ENCODE measurements at regions not wholly inside any gene's neighbourhood (a gene's known extent, or its start where the extent isn't known, plus 50 kb on each side); places are given as distances from the start of the nearest gene placed in this dataset.
"Not testable (repeated sequence)": the region's sequence is repeated elsewhere in the genome, so short reads cannot be mapped to it uniquely, and the experiment has no call there.

- H3K9me3 Mint-ChIP-seq = no peaks in the 10 kb centered on the region
- H3K4me3 Mint-ChIP-seq = no peak overlapping the region
- no peaks in the 10 kb centered on the region for H3K27me3 Mint-ChIP-seq
- H3K36me3 Mint-ChIP-seq = no peaks in the 10 kb centered on the region
- no peaks in the 10 kb centered on the region for H3K4me1 Mint-ChIP-seq
- H3K27ac Mint-ChIP-seq = no peak overlapping the region
Measured at GRCh38 chr13:42485272-42485671, 88.7 kb upstream of the TNFSF11 start.

- no peaks in the 10 kb centered on the region for H3K9me3 Mint-ChIP-seq
- H3K4me1 Mint-ChIP-seq = no peaks in the 10 kb centered on the region
- no peaks in the 10 kb centered on the region for H3K27me3 Mint-ChIP-seq
- no peaks in the 10 kb centered on the region for H3K36me3 Mint-ChIP-seq
- no peak overlapping the region for H3K27ac Mint-ChIP-seq
- no peak overlapping the region for H3K4me3 Mint-ChIP-seq
Measured at GRCh38 chr13:42486711-42487198, 87.2 kb upstream of the TNFSF11 start.

GRCh38 chr13:42487221-42487620 is 86.7 kb upstream of the TNFSF11 start:
- H3K4me1 Mint-ChIP-seq = no peaks in the 10 kb centered on the region
- no peak overlapping the region for H3K27ac Mint-ChIP-seq
- H3K27me3 Mint-ChIP-seq = no peaks in the 10 kb centered on the region
- no peaks in the 10 kb centered on the region for H3K9me3 Mint-ChIP-seq
- no peak overlapping the region for H3K4me3 Mint-ChIP-seq
- H3K36me3 Mint-ChIP-seq = no peaks in the 10 kb centered on the region

- Mint-ChIP-seq H3K27me3 (no peaks in the 10 kb centered on the region), H3K4me3 (no peak overlapping the region), H3K27ac (no peak overlapping the region), H3K4me1 (peaks cover 17% of the 10 kb centered on the region), H3K9me3 (no peaks in the 10 kb centered on the region), H3K36me3 (no peaks in the 10 kb centered on the region)
Measured at GRCh38 chr13:42490676-42491075, 83.3 kb upstream of the TNFSF11 start.

GRCh38 chr13:42492372-42492920 is 81.5 kb upstream of the TNFSF11 start:
- no peaks in the 10 kb centered on the region for H3K9me3 Mint-ChIP-seq
- no peaks in the 10 kb centered on the region for H3K36me3 Mint-ChIP-seq
- H3K27me3 Mint-ChIP-seq = no peaks in the 10 kb centered on the region
- no peak overlapping the region for H3K27ac Mint-ChIP-seq
- H3K4me3 Mint-ChIP-seq = no peak overlapping the region
- peaks cover 25% of the 10 kb centered on the region for H3K4me1 Mint-ChIP-seq

- Mint-ChIP-seq H3K9me3 (no peaks in the 10 kb centered on the region), H3K4me3 (no peak overlapping the region), H3K27me3 (no peaks in the 10 kb centered on the region), H3K4me1 (peaks cover 29% of the 10 kb centered on the region), H3K27ac (no peak overlapping the region), H3K36me3 (no peaks in the 10 kb centered on the region)
Measured at GRCh38 chr13:42494157-42494556, 79.8 kb upstream of the TNFSF11 start.

- Mint-ChIP-seq H3K9me3 (no peaks in the 10 kb centered on the region), H3K27ac (no peak overlapping the region), H3K27me3 (no peaks in the 10 kb centered on the region), H3K4me1 (peaks cover 29% of the 10 kb centered on the region), H3K4me3 (no peak overlapping the region), H3K36me3 (no peaks in the 10 kb centered on the region)
Measured at GRCh38 chr13:42495255-42495654, 78.7 kb upstream of the TNFSF11 start.

- Mint-ChIP-seq H3K9me3 (no peaks in the 10 kb centered on the region), H3K27ac (no peak overlapping the region), H3K36me3 (no peaks in the 10 kb centered on the region), H3K4me1 (peaks cover 29% of the 10 kb centered on the region), H3K4me3 (no peak overlapping the region), H3K27me3 (no peaks in the 10 kb centered on the region)
Measured at GRCh38 chr13:42495751-42496150, 78.2 kb upstream of the TNFSF11 start.

- H3K4me1 Mint-ChIP-seq = peaks cover 29% of the 10 kb centered on the region
- H3K9me3 Mint-ChIP-seq, H3K4me3 Mint-ChIP-seq, H3K36me3 Mint-ChIP-seq, H3K27ac Mint-ChIP-seq, H3K27me3 Mint-ChIP-seq: not testable (repeated sequence)
Measured at GRCh38 chr13:42496926-42497554, 76.9 kb upstream of the TNFSF11 start.

- H3K27ac Mint-ChIP-seq = peak overlapping the region; percentile 12
- H3K4me3 Mint-ChIP-seq = no peak overlapping the region
- H3K36me3 Mint-ChIP-seq = no peaks in the 10 kb centered on the region
- no peaks in the 10 kb centered on the region for H3K9me3 Mint-ChIP-seq
- H3K4me1 Mint-ChIP-seq = peaks cover 29% of the 10 kb centered on the region
- H3K27me3 Mint-ChIP-seq = no peaks in the 10 kb centered on the region
Measured at GRCh38 chr13:42497798-42498197, 76.2 kb upstream of the TNFSF11 start.

- H3K4me3 Mint-ChIP-seq = no peak overlapping the region
- peaks cover 1% of the 10 kb centered on the region for H3K27me3 Mint-ChIP-seq
- no peaks in the 10 kb centered on the region for H3K9me3 Mint-ChIP-seq
- H3K27ac Mint-ChIP-seq = no peak overlapping the region
- H3K36me3 Mint-ChIP-seq = no peaks in the 10 kb centered on the region
- peaks cover 28% of the 10 kb centered on the region for H3K4me1 Mint-ChIP-seq
Measured at GRCh38 chr13:42498521-42498920, 75.4 kb upstream of the TNFSF11 start.
